Esophagus squamous epithelium (tissue), 4 donors: ENCODE measurements at regions not wholly inside any gene's neighbourhood (a gene's known extent, or its start where the extent isn't known, plus 50 kb on each side); places are given as distances from the start of the nearest gene placed in this dataset.

ENCODE experiments used
- CTCF ChIP-seq, 6 experiments: fragments of 450-650 bp in 4 of 6; fragments of 200-600 bp in 2 of 6; sonication (generic) in 2 of 6; IDR thresholded peaks; one replicate each; pipeline ENCODE4 v1.5.1; 2016 to 2019; ENCODE audit warnings: antibody characterized with exemption in 6 of 6, mild to moderate bottlenecking in 4 of 6, moderate library complexity in 4 of 6
- POLR2A ChIP-seq, 4 donors: fragments of 450-650 bp; IDR thresholded peaks; one replicate each; pipeline ENCODE4 v1.6.1; 2017; ENCODE audit warnings: antibody characterized with exemption in 4 of 4, mild to moderate bottlenecking in 4 of 4, moderate library complexity in 3 of 4

- TF ChIP-seq CTCF (IDR thresholded peaks at IDR 0.05) (no peak), POLR2A (IDR thresholded peaks at IDR 0.05) (no peak)
Measured at GRCh38 chr4:45346816-45347435, 620.6 kb upstream of the GNPDA2 start.
